ENCODE measurements at regions not wholly inside any gene's neighbourhood (a gene's known extent, or its start where the extent isn't known, plus 50 kb on each side); places are given as distances from the start of the nearest gene placed in this dataset.

- ATAC-seq (replicated peaks): no peak
- Mint-ChIP-seq H3K27ac (no peak overlapping the region), H3K4me1 (ENCODE audit: low read depth in 2 of 2) (no peaks in the 10 kb centered on the region)
These were observed 353.2 kb upstream of the ATP11B start for GRCh38 chr3:182440101-182440500.

GRCh38 chr3:182445576-182445975 is 347.7 kb upstream of the ATP11B start:
- ATAC-seq (replicated peaks): no peak
- Mint-ChIP-seq H3K27me3 (no peaks in the 10 kb centered on the region), H3K4me1 (ENCODE audit: low read depth in 2 of 2) (no peaks in the 10 kb centered on the region), H3K4me3 (no peak overlapping the region), H3K36me3 (ENCODE audit: insufficient read depth) (no peaks in the 10 kb centered on the region), H3K9me3 (no peaks in the 10 kb centered on the region), H3K27ac (no peak overlapping the region)
- no peak for DNase-seq

More at GRCh38 chr3:182440101-182440500, 353.2 kb upstream of the ATP11B start:
- Mint-ChIP-seq H3K4me3 (no peak overlapping the region), H3K36me3 (ENCODE audit: insufficient read depth) (no peaks in the 10 kb centered on the region), H3K9me3 (peaks cover under 1 to 2% of the 10 kb centered on the region in 2 donors), H3K27me3 (no peaks in the 10 kb centered on the region)
- no peak for DNase-seq

GRCh38 chr3:182450942-182451787 is 342.1 kb upstream of the ATP11B start:
- no peak for ATAC-seq (replicated peaks)
- DNase-seq: no peak
- Mint-ChIP-seq H3K4me1 (ENCODE audit: low read depth in 2 of 2) (no peaks in the 10 kb centered on the region), H3K9me3 (no peaks in the 10 kb centered on the region), H3K27me3 (no peaks in the 10 kb centered on the region), H3K4me3 (no peak overlapping the region), H3K27ac (no peak overlapping the region), H3K36me3 (ENCODE audit: insufficient read depth) (no peaks in the 10 kb centered on the region)

- Mint-ChIP-seq H3K9me3 (no peaks in the 10 kb centered on the region), H3K4me1 (ENCODE audit: low read depth in 2 of 2) (no peaks in the 10 kb centered on the region), H3K27me3 (no peaks in the 10 kb centered on the region), H3K4me3 (no peak overlapping the region), H3K36me3 (ENCODE audit: insufficient read depth) (no peaks in the 10 kb centered on the region), H3K27ac (no peak overlapping the region)
- no peak for DNase-seq
- ATAC-seq (replicated peaks): no peak
These were observed 341.4 kb upstream of the ATP11B start for GRCh38 chr3:182451871-182452270.

GRCh38 chr3:182455011-182455410 is 338.3 kb upstream of the ATP11B start:
- Mint-ChIP-seq H3K27ac (no peak overlapping the region), H3K27me3 (no peaks in the 10 kb centered on the region), H3K4me3 (no peak overlapping the region), H3K36me3 (ENCODE audit: insufficient read depth) (no peaks in the 10 kb centered on the region), H3K4me1 (ENCODE audit: low read depth in 2 of 2) (no peaks in the 10 kb centered on the region), H3K9me3 (no peaks in the 10 kb centered on the region)
- no peak for ATAC-seq (replicated peaks)
- no peak for DNase-seq

GRCh38 chr3:182460303-182460702 is 333.0 kb upstream of the ATP11B start:
- H3K27me3 Mint-ChIP-seq: no peaks in the 10 kb centered on the region
- DNase-seq: no peak
- H3K36me3 Mint-ChIP-seq (ENCODE audit: insufficient read depth): no peaks in the 10 kb centered on the region
- H3K4me1 Mint-ChIP-seq (ENCODE audit: low read depth in 2 of 2): no peaks in the 10 kb centered on the region
- no peaks in the 10 kb centered on the region for H3K9me3 Mint-ChIP-seq
- no peak for ATAC-seq (replicated peaks)
- no peak overlapping the region for H3K27ac Mint-ChIP-seq
- no peak overlapping the region for H3K4me3 Mint-ChIP-seq

- H3K36me3 Mint-ChIP-seq (ENCODE audit: insufficient read depth): no peaks in the 10 kb centered on the region
- no peaks in the 10 kb centered on the region for H3K4me1 Mint-ChIP-seq (ENCODE audit: low read depth in 2 of 2)
- no peak overlapping the region for H3K4me3 Mint-ChIP-seq
- H3K9me3 Mint-ChIP-seq: no peaks in the 10 kb centered on the region
- H3K27ac Mint-ChIP-seq: no peak overlapping the region
- ATAC-seq (replicated peaks) (no peak), DNase-seq (no peak)
- no peaks in the 10 kb centered on the region for H3K27me3 Mint-ChIP-seq
These were observed 331.2 kb upstream of the ATP11B start for GRCh38 chr3:182462152-182462551.

- Mint-ChIP-seq H3K9me3 (no peaks in the 10 kb centered on the region), H3K4me3 (no peak overlapping the region), H3K36me3 (ENCODE audit: insufficient read depth) (no peaks in the 10 kb centered on the region), H3K27ac (no peak overlapping the region), H3K27me3 (no peaks in the 10 kb centered on the region), H3K4me1 (ENCODE audit: low read depth in 2 of 2) (no peaks in the 10 kb centered on the region)
- ATAC-seq (replicated peaks): no peak
- DNase-seq: no peak
These were observed 328.7 kb upstream of the ATP11B start for GRCh38 chr3:182464513-182465145.

- ATAC-seq (replicated peaks): no peak
- Mint-ChIP-seq H3K27me3 (no peaks in the 10 kb centered on the region), H3K27ac (no peak overlapping the region), H3K4me3 (no peak overlapping the region), H3K36me3 (ENCODE audit: insufficient read depth) (no peaks in the 10 kb centered on the region), H3K4me1 (ENCODE audit: low read depth in 2 of 2) (no peaks in the 10 kb centered on the region), H3K9me3 (no peaks in the 10 kb centered on the region)
- no peak for DNase-seq
These were observed 327.8 kb upstream of the ATP11B start for GRCh38 chr3:182465301-182466185.

GRCh38 chr3:182469086-182469485 is 324.2 kb upstream of the ATP11B start:
- DNase-seq (no peak), ATAC-seq (replicated peaks) (no peak)
- H3K27ac Mint-ChIP-seq: no peak overlapping the region
- no peaks in the 10 kb centered on the region for H3K9me3 Mint-ChIP-seq
- no peaks in the 10 kb centered on the region for H3K4me1 Mint-ChIP-seq (ENCODE audit: low read depth in 2 of 2)
- no peak overlapping the region for H3K4me3 Mint-ChIP-seq
- H3K27me3 Mint-ChIP-seq: no peaks in the 10 kb centered on the region
- H3K36me3 Mint-ChIP-seq (ENCODE audit: insufficient read depth): no peaks in the 10 kb centered on the region

GRCh38 chr3:182470187-182470586 is 323.1 kb upstream of the ATP11B start:
- ATAC-seq (replicated peaks): no peak
- Mint-ChIP-seq H3K4me3 (no peak overlapping the region), H3K9me3 (no peaks in the 10 kb centered on the region), H3K27me3 (no peaks in the 10 kb centered on the region), H3K36me3 (ENCODE audit: insufficient read depth) (no peaks in the 10 kb centered on the region), H3K27ac (no peak overlapping the region), H3K4me1 (ENCODE audit: low read depth in 2 of 2) (no peaks in the 10 kb centered on the region)
- DNase-seq: no peak

- no peak overlapping the region for H3K27ac Mint-ChIP-seq
- H3K9me3 Mint-ChIP-seq: peaks cover 0 to 2% of the 10 kb centered on the region in 2 donors
- H3K36me3 Mint-ChIP-seq (ENCODE audit: insufficient read depth): no peaks in the 10 kb centered on the region
- H3K27me3 Mint-ChIP-seq: no peaks in the 10 kb centered on the region
- ATAC-seq (replicated peaks) (no peak), DNase-seq (no peak)
- H3K4me3 Mint-ChIP-seq: no peak overlapping the region
- no peaks in the 10 kb centered on the region for H3K4me1 Mint-ChIP-seq (ENCODE audit: low read depth in 2 of 2)
These were observed 320.1 kb upstream of the ATP11B start for GRCh38 chr3:182473191-182473710.

GRCh38 chr3:182478369-182478768 is 314.9 kb upstream of the ATP11B start:
- Mint-ChIP-seq H3K27ac (no peak overlapping the region), H3K4me1 (ENCODE audit: low read depth in 2 of 2) (no peaks in the 10 kb centered on the region), H3K4me3 (no peak overlapping the region), H3K9me3 (peaks cover 2 to 6% of the 10 kb centered on the region in 2 donors), H3K36me3 (ENCODE audit: insufficient read depth) (no peaks in the 10 kb centered on the region), H3K27me3 (no peaks in the 10 kb centered on the region)
- DNase-seq: no peak
- ATAC-seq (replicated peaks): no peak

Data from effector memory CD8-positive, alpha-beta T cell (primary cell).